ENCODE measurements at regions not wholly inside any gene's neighbourhood (a gene's known extent, or its start where the extent isn't known, plus 50 kb on each side); places are given as distances from the start of the nearest gene placed in this dataset.

DNA sequence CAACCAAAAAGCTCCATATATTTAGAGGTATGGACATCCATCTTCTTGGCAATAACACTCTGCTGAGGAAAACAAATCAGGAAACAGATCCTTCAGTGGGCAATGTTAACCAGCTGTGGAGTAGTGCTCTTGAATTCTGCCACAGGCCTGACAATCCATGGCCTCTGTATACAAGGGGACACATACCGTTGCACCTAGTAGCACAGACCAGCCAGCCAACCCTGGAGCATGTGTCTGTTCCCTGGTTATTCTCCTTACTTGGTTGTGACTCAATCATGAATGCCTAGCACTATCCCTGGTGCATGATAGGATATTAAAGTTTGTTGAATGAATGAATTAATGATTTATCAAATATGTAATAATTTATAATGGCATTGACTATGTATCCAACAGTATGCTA, 261.4 kb upstream of the MGAT5 start:
- ATAC-seq: no peak
- H3K4me3 ChIP-seq (replicated peaks in 1 of 2; ENCODE audit: low read depth in 1 of 2, low read length in 2 of 2): no peak overlapping the region
- RAD21 ChIA-PET (ENCODE audit: low non-redundant PET in 1 of 2, low total read pairs in 2 of 2, uncharacterized antibody in 2 of 2, unreplicated experiment in 2 of 2): no interaction called here
- no peaks in the 10 kb centered on the region for H3K27me3 ChIP-seq (ENCODE audit: insufficient read depth, low read length)
- no peaks in the 10 kb centered on the region for H4K20me1 ChIP-seq (ENCODE audit: insufficient read depth)
- H2AFZ ChIP-seq (ENCODE audit: low read depth, low read length, poor library complexity, severe bottlenecking): no peak overlapping the region
- no peaks in the 10 kb centered on the region for H3K9me3 ChIP-seq (ENCODE audit: control insufficient read depth in 1 of 2, insufficient read depth in 1 of 2, low read depth in 1 of 2, low read length in 2 of 2)
- H3K36me3 ChIP-seq (ENCODE audit: control insufficient read depth in 1 of 2, insufficient read depth in 2 of 2, low read length in 2 of 2): no peaks in the 10 kb centered on the region
- BruUV-seq (replicated peaks): no TSS peak
- H3K4me2 ChIP-seq (ENCODE audit: low read length): no peak overlapping the region
- TF ChIP-seq SIN3A (IDR thresholded peaks at IDR 0.05; ENCODE audit: low read depth) (no peak), TCF7L2 (IDR thresholded peaks at IDR 0.05; ENCODE audit: borderline replicate concordance, extremely low read depth, insufficient read depth, insufficient read length) (no peak), JUND (IDR thresholded peaks at IDR 0.05) (no peak), CBX3 (IDR thresholded peaks at IDR 0.05; ENCODE audit: low read depth) (no peak), ELF1 (IDR thresholded peaks at IDR 0.05; ENCODE audit: borderline replicate concordance, low read depth) (no peak)
- TF ChIP-seq, protein P1, sequence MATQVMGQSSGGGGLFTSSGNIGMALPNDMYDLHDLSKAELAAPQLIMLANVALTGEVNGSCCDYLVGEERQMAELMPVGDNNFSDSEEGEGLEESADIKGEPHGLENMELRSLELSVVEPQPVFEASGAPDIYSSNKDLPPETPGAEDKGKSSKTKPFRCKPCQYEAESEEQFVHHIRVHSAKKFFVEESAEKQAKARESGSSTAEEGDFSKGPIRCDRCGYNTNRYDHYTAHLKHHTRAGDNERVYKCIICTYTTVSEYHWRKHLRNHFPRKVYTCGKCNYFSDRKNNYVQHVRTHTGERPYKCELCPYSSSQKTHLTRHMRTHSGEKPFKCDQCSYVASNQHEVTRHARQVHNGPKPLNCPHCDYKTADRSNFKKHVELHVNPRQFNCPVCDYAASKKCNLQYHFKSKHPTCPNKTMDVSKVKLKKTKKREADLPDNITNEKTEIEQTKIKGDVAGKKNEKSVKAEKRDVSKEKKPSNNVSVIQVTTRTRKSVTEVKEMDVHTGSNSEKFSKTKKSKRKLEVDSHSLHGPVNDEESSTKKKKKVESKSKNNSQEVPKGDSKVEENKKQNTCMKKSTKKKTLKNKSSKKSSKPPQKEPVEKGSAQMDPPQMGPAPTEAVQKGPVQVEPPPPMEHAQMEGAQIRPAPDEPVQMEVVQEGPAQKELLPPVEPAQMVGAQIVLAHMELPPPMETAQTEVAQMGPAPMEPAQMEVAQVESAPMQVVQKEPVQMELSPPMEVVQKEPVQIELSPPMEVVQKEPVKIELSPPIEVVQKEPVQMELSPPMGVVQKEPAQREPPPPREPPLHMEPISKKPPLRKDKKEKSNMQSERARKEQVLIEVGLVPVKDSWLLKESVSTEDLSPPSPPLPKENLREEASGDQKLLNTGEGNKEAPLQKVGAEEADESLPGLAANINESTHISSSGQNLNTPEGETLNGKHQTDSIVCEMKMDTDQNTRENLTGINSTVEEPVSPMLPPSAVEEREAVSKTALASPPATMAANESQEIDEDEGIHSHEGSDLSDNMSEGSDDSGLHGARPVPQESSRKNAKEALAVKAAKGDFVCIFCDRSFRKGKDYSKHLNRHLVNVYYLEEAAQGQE (IDR thresholded peaks at IDR 0.05; ENCODE audit: low read depth): no peak
- TF ChIP-seq, protein P2, sequence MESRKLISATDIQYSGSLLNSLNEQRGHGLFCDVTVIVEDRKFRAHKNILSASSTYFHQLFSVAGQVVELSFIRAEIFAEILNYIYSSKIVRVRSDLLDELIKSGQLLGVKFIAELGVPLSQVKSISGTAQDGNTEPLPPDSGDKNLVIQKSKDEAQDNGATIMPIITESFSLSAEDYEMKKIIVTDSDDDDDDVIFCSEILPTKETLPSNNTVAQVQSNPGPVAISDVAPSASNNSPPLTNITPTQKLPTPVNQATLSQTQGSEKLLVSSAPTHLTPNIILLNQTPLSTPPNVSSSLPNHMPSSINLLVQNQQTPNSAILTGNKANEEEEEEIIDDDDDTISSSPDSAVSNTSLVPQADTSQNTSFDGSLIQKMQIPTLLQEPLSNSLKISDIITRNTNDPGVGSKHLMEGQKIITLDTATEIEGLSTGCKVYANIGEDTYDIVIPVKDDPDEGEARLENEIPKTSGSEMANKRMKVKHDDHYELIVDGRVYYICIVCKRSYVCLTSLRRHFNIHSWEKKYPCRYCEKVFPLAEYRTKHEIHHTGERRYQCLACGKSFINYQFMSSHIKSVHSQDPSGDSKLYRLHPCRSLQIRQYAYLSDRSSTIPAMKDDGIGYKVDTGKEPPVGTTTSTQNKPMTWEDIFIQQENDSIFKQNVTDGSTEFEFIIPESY (IDR thresholded peaks at IDR 0.05; ENCODE audit: extremely low read depth, insufficient replicate concordance, low read length): no peak
- TF ChIP-seq, protein P3, sequence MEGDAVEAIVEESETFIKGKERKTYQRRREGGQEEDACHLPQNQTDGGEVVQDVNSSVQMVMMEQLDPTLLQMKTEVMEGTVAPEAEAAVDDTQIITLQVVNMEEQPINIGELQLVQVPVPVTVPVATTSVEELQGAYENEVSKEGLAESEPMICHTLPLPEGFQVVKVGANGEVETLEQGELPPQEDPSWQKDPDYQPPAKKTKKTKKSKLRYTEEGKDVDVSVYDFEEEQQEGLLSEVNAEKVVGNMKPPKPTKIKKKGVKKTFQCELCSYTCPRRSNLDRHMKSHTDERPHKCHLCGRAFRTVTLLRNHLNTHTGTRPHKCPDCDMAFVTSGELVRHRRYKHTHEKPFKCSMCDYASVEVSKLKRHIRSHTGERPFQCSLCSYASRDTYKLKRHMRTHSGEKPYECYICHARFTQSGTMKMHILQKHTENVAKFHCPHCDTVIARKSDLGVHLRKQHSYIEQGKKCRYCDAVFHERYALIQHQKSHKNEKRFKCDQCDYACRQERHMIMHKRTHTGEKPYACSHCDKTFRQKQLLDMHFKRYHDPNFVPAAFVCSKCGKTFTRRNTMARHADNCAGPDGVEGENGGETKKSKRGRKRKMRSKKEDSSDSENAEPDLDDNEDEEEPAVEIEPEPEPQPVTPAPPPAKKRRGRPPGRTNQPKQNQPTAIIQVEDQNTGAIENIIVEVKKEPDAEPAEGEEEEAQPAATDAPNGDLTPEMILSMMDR (IDR thresholded peaks at IDR 0.05 in 2 of 3, conservative IDR thresholded peaks at IDR 0.05 in 1 of 3; ENCODE audit: borderline replicate concordance in 1 of 3, insufficient read depth in 1 of 3, low read depth in 2 of 3, low read length in 2 of 3): no peak
- POLR2A ChIA-PET: no interaction called here
- H3K9ac ChIP-seq (ENCODE audit: low read length): no peak overlapping the region
- no peak overlapping the region for H3K27ac ChIP-seq (ENCODE audit: low read depth, low read length)
- intact Hi-C loops (cut with micrococcal nuclease): no loop called here
- CTCF ChIA-PET: no interaction called here
- H3K79me2 ChIP-seq (ENCODE audit: insufficient read depth, low read length): no peaks in the 10 kb centered on the region
- H3K9me2 ChIP-seq (ENCODE audit: insufficient read depth): no peaks in the 10 kb centered on the region
- no peak for DNase-seq (ENCODE audit: low read depth, low spot score)
- no peaks in the 10 kb centered on the region for H3K4me1 ChIP-seq (ENCODE audit: control insufficient read depth in 1 of 2, insufficient read depth in 2 of 2, low read length in 2 of 2)
